Activated T-cell treated with anti-CD3 and anti-CD28 coated beads, Interleukin-2, amount 50 U/mL, for 4 hours (primary cell): ENCODE measurements at regions not wholly inside any gene's neighbourhood (a gene's known extent, or its start where the extent isn't known, plus 50 kb on each side); places are given as distances from the start of the nearest gene placed in this dataset.
A peak's percentile ranks its signal among the peaks of the same experiment; 100 is the strongest.

ENCODE experiments used
- ATAC-seq, 2 donors: fragments of 200-7000 bp; cut with Tn5 transposase; one replicate each; pipeline ENCODE4 v1.10.0; 2021
- DNase-seq: peaks from one replicate; pipeline ENCODE4 v3.0.0-alpha.2; 2020
- H3K27me3 Mint-ChIP-seq: one replicate; pipeline ENCODE4 v1.8.0; 2021; ENCODE audit warnings: low read depth, mixed read lengths
- H3K36me3 Mint-ChIP-seq: one replicate; pipeline ENCODE4 v1.8.0; 2022; ENCODE audit warnings: mixed read lengths; ENCODE audit not compliant: insufficient read depth
- H3K4me1 Mint-ChIP-seq: one replicate; pipeline ENCODE4 v1.8.0; 2021; ENCODE audit warnings: low read depth, mixed read lengths
- H3K4me3 Mint-ChIP-seq: one replicate; pipeline ENCODE4 v1.8.0; 2021; ENCODE audit warnings: mild to moderate bottlenecking, moderate library complexity, mixed read lengths
- H3K9me3 Mint-ChIP-seq: one replicate; pipeline ENCODE4 v1.8.0; 2021; ENCODE audit warnings: mixed read lengths

- ATAC-seq (no peak), DNase-seq (no peak)
- H3K9me3 Mint-ChIP-seq: peaks cover 10% of the 10 kb centered on the region
- H3K36me3 Mint-ChIP-seq: no peaks in the 10 kb centered on the region
- no peaks in the 10 kb centered on the region for H3K4me1 Mint-ChIP-seq
- no peak overlapping the region for H3K4me3 Mint-ChIP-seq
- H3K27me3 Mint-ChIP-seq: no peaks in the 10 kb centered on the region
Measured at GRCh38 chr13:103297083-103297482, 230.9 kb upstream of the SLC10A2 start.

- H3K4me1 Mint-ChIP-seq: no peaks in the 10 kb centered on the region
- H3K4me3 Mint-ChIP-seq: no peak overlapping the region
- no peaks in the 10 kb centered on the region for H3K36me3 Mint-ChIP-seq
- no peak for DNase-seq
- no peak for ATAC-seq
- peaks cover 6% of the 10 kb centered on the region for H3K9me3 Mint-ChIP-seq
- H3K27me3 Mint-ChIP-seq: no peaks in the 10 kb centered on the region
Measured at GRCh38 chr13:103291798-103292572, 225.8 kb upstream of the SLC10A2 start.

GRCh38 chr13:103291226-103291625 is 225.0 kb upstream of the SLC10A2 start:
- peaks cover under 1% of the 10 kb centered on the region for H3K9me3 Mint-ChIP-seq
- no peak overlapping the region for H3K4me3 Mint-ChIP-seq
- no peaks in the 10 kb centered on the region for H3K4me1 Mint-ChIP-seq
- no peak for DNase-seq
- ATAC-seq: no peak
- no peaks in the 10 kb centered on the region for H3K27me3 Mint-ChIP-seq
- H3K36me3 Mint-ChIP-seq: no peaks in the 10 kb centered on the region

- Mint-ChIP-seq H3K27me3 (no peaks in the 10 kb centered on the region), H3K4me1 (no peaks in the 10 kb centered on the region), H3K4me3 (no peak overlapping the region), H3K9me3 (no peaks in the 10 kb centered on the region), H3K36me3 (no peaks in the 10 kb centered on the region)
- ATAC-seq: no peak
- DNase-seq: no peak
Measured at GRCh38 chr13:103289681-103290080, 223.5 kb upstream of the SLC10A2 start.

GRCh38 chr13:103288114-103288513 is 221.9 kb upstream of the SLC10A2 start:
- Mint-ChIP-seq H3K4me3 (no peak overlapping the region), H3K36me3 (no peaks in the 10 kb centered on the region)
- ATAC-seq: no peak

GRCh38 chr13:103287659-103288058 is 221.4 kb upstream of the SLC10A2 start:
- no peaks in the 10 kb centered on the region for H3K27me3 Mint-ChIP-seq
- no peaks in the 10 kb centered on the region for H3K36me3 Mint-ChIP-seq
- no peaks in the 10 kb centered on the region for H3K9me3 Mint-ChIP-seq
- no peak overlapping the region for H3K4me3 Mint-ChIP-seq
- DNase-seq: no peak
- H3K4me1 Mint-ChIP-seq: no peaks in the 10 kb centered on the region
- ATAC-seq: no peak

More at GRCh38 chr13:103288114-103288513, 221.9 kb upstream of the SLC10A2 start:
- DNase-seq: no peak
- Mint-ChIP-seq H3K4me1 (no peaks in the 10 kb centered on the region), H3K9me3 (no peaks in the 10 kb centered on the region), H3K27me3 (no peaks in the 10 kb centered on the region)

- Mint-ChIP-seq H3K36me3 (no peaks in the 10 kb centered on the region), H3K4me1 (no peaks in the 10 kb centered on the region)
- ATAC-seq: no peak
Measured at GRCh38 chr13:103284466-103284865, 218.2 kb upstream of the SLC10A2 start.

GRCh38 chr13:103283451-103283820 is 217.2 kb upstream of the SLC10A2 start:
- no peak for ATAC-seq
- no peaks in the 10 kb centered on the region for H3K9me3 Mint-ChIP-seq
- DNase-seq: no peak
- H3K4me3 Mint-ChIP-seq: no peak overlapping the region
- no peaks in the 10 kb centered on the region for H3K4me1 Mint-ChIP-seq
- H3K27me3 Mint-ChIP-seq: no peaks in the 10 kb centered on the region
- no peaks in the 10 kb centered on the region for H3K36me3 Mint-ChIP-seq

More at GRCh38 chr13:103284466-103284865, 218.2 kb upstream of the SLC10A2 start:
- Mint-ChIP-seq H3K9me3 (no peaks in the 10 kb centered on the region), H3K4me3 (no peak overlapping the region), H3K27me3 (no peaks in the 10 kb centered on the region)
- DNase-seq: no peak

GRCh38 chr13:103282571-103283450 is 216.6 kb upstream of the SLC10A2 start:
- no peaks in the 10 kb centered on the region for H3K4me1 Mint-ChIP-seq
- DNase-seq (no peak), ATAC-seq (no peak)
- no peaks in the 10 kb centered on the region for H3K27me3 Mint-ChIP-seq
- no peaks in the 10 kb centered on the region for H3K9me3 Mint-ChIP-seq
- H3K4me3 Mint-ChIP-seq: no peak overlapping the region
- no peaks in the 10 kb centered on the region for H3K36me3 Mint-ChIP-seq

- H3K27me3 Mint-ChIP-seq: no peaks in the 10 kb centered on the region
- H3K9me3 Mint-ChIP-seq: no peaks in the 10 kb centered on the region
- no peaks in the 10 kb centered on the region for H3K4me1 Mint-ChIP-seq
- no peak for DNase-seq
- no peak for ATAC-seq
- no peak overlapping the region for H3K4me3 Mint-ChIP-seq
- no peaks in the 10 kb centered on the region for H3K36me3 Mint-ChIP-seq
Measured at GRCh38 chr13:103277959-103278694, 211.9 kb upstream of the SLC10A2 start.

- DNase-seq (no peak), ATAC-seq (peak in 1 of 2 donors; percentile 14)
- H3K4me1 Mint-ChIP-seq: no peaks in the 10 kb centered on the region
- H3K4me3 Mint-ChIP-seq: no peak overlapping the region
- no peaks in the 10 kb centered on the region for H3K36me3 Mint-ChIP-seq
- no peaks in the 10 kb centered on the region for H3K27me3 Mint-ChIP-seq
- no peaks in the 10 kb centered on the region for H3K9me3 Mint-ChIP-seq
Measured at GRCh38 chr13:103276775-103277498, 210.7 kb upstream of the SLC10A2 start.

- Mint-ChIP-seq H3K9me3 (no peaks in the 10 kb centered on the region), H3K4me1 (no peaks in the 10 kb centered on the region), H3K27me3 (no peaks in the 10 kb centered on the region), H3K36me3 (no peaks in the 10 kb centered on the region), H3K4me3 (no peak overlapping the region)
- no peak for ATAC-seq
- no peak for DNase-seq
Measured at GRCh38 chr13:103275722-103276121, 209.5 kb upstream of the SLC10A2 start.

- Mint-ChIP-seq H3K4me3 (no peak overlapping the region), H3K4me1 (no peaks in the 10 kb centered on the region), H3K36me3 (no peaks in the 10 kb centered on the region), H3K27me3 (no peaks in the 10 kb centered on the region), H3K9me3 (no peaks in the 10 kb centered on the region)
- DNase-seq (no peak), ATAC-seq (no peak)
Measured at GRCh38 chr13:103275081-103275480, 208.9 kb upstream of the SLC10A2 start.

- ATAC-seq (no peak), DNase-seq (no peak)
- Mint-ChIP-seq H3K27me3 (no peaks in the 10 kb centered on the region), H3K4me1 (no peaks in the 10 kb centered on the region), H3K4me3 (no peak overlapping the region), H3K9me3 (no peaks in the 10 kb centered on the region), H3K36me3 (no peaks in the 10 kb centered on the region)
Measured at GRCh38 chr13:103273825-103274224, 207.6 kb upstream of the SLC10A2 start.
